Esophagus mucosa (tissue), 1 donor: ENCODE measurements at regions not wholly inside any gene's neighbourhood (a gene's known extent, or its start where the extent isn't known, plus 50 kb on each side); places are given as distances from the start of the nearest gene placed in this dataset.

ENCODE experiments used
- ATAC-seq: fragments of 200-7000 bp; cut with Tn5 transposase; one replicate; pipeline ENCODE4 v1.9.1; 2020
- donor health status: DM: yes; HTN: yes; CAD: no.

DNA sequence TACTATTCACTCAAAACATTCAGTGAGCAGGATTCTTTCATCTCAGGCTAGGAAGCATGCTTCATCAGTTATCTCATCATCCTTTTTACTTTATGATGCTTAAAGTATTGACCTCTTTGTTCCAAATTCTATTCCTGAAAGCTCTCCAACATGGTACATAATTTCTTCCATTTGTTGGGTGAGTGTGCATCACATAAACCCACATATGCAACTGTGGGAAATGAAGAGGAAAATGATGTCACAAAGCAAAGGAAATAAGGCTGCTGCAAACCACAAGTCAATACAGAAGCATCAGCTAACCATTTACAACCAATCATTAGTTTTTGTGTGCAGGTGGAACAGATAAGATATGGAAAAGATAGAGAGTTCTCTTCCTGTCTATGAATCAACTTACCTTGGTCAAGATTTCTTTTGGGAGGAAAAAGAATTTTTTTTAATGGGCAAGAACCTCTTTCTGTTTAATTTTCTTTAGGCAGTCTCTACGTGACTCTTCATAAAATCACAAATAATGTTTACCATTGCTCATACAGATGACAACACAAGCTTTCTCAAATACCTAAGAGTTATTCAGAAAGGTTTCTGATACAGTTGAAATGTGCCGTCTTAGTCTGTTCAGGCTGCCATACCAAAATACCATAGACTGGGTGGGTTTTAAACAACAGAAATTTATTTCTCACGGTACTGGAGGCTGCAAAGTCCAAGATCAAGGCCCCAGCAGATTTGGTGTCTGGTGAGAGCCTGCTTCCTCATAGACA, 259.9 kb downstream of the ADGRG6 start:
- ATAC-seq: no peak

GRCh38 chr6:142562865-142563264, 261.1 kb downstream of the ADGRG6 start:
- no peak for ATAC-seq

GRCh38 chr6:142566628-142567396, 265.0 kb downstream of the ADGRG6 start:
- ATAC-seq: peak; percentile 77

GRCh38 chr6:142567461-142567860, 265.7 kb downstream of the ADGRG6 start:
- no peak for ATAC-seq

- ATAC-seq: no peak
These were observed 267.2 kb downstream of the ADGRG6 start for GRCh38 chr6:142568857-142569597.

DNA sequence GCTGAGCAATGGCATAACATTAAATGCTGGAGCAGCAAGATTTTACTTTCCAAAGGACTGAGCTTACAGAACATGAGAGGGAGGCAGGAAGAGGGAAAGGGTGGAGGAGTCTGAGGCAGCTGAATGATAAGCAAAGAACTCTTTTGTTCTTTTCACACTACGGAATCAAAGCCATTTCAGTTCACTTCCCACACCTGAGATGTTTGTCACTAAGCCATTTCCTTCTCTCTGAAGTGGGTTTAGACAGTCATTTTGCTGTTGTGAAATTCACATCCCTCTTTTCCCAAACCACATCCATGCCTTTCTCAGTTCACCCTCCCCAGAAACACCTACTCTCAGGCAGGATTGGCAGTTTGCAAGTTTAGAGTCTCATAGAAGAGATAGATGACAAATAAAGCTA, 267.9 kb downstream of the ADGRG6 start:
- ATAC-seq: no peak

GRCh38 chr6:142570221-142570671, 268.4 kb downstream of the ADGRG6 start:
- peak; percentile 32 for ATAC-seq

- no peak for ATAC-seq
These were observed 291.1 kb downstream of the ADGRG6 start for GRCh38 chr6:142592876-142593275.

DNA sequence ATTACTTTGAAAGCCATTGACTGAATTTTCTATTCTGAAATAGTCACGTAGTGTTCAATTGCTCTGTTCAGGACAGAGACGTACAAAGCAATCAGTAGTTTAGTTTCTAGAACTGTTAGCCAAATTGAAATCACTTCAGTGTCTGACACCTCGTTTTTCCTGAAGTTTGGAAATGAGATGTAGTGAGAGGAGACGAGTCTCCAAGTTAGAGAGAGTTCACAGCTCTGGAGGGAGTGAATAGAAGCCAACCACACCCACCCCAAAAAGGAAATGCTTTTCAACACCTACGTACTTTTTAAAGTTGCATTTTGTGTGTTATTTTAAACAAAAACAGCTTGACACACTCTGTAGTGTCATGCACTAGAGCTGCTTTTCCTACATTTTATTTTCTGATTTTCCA, 296.0 kb downstream of the ADGRG6 start:
- no peak for ATAC-seq

DNA sequence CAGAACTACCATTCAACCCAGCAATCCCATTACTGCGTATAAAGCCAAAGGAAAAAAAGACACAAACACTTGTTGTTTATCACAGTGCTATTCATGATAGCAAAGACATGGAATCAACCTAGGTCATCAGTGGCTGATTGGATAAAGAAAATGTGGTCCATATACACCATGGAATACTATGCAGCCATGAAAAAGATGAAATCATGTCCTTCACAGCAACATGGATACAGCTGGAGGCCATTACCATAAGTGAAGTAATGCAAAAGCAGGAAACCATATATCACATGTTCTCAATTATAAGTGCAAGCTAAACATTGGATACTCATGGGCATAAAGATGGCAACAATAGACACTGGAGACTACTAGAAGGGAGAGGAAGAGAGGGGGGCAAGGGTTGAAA, 299.6 kb downstream of the ADGRG6 start:
- ATAC-seq: no peak

GRCh38 chr6:142602972-142603371, 301.2 kb downstream of the ADGRG6 start:
- no peak for ATAC-seq

DNA sequence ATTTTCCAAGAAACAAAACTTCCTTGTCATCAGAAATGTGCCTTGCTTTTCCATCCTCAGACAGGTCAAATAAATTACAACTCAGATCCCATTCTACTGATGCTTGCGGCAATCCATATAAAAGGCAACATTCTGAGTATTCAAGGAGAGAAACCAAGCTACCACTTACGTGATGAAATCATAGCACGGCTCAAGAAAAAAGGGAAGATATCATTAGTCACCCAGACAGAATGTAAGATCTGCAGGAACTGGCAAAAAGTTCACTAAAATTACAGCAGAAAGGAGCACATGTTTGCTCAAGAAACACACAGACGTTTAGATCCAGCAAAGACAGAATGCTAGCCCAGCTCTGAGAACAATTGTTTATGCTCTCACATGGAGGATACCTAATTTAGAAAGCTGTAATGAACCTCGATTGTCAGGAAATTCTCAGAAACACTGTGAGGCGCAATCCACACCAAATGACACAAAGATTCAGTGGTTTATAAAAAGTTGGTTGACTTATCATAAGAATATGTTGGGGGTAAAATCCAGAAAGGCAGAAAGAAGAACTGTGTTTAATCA, 304.2 kb downstream of the ADGRG6 start:
- no peak for ATAC-seq

DNA sequence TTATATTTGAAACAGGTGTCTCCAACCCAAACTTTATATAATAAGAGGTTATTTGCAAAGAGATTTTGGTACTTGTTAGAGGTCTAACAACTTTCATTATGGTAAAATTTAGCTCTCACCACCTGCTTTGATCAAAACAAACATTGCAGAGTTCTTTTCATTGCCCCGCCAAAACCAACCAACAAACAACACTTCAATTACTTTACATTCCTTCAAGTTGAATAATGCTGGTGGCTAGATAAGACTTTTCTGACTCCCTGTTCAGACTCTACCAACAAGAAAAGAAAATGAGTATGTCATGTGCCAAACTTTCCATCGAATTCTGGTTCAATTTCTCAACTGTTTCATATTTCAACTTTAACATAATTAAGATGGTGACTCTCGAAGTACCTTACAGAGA, 311.1 kb downstream of the ADGRG6 start:
- ATAC-seq: no peak

DNA sequence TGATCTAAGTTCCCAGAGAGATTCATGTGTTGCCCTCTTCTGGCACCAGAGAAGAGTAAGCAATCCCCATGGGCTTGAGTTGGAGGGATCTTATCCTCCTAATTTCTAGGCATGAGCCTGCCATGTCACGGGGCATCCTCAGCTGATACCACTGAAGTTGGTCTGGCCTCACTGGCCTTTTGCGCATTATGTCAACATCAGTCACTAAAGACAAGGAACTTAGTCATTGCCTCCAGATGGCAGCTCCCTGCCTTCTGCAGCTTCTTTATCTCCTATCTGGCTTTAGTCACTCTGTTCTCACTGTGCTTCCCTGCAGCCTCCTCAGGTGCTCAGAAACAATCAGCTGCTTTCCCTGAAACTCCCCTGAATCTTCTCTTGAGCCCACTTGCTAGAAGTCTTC, 312.2 kb downstream of the ADGRG6 start:
- no peak for ATAC-seq

DNA sequence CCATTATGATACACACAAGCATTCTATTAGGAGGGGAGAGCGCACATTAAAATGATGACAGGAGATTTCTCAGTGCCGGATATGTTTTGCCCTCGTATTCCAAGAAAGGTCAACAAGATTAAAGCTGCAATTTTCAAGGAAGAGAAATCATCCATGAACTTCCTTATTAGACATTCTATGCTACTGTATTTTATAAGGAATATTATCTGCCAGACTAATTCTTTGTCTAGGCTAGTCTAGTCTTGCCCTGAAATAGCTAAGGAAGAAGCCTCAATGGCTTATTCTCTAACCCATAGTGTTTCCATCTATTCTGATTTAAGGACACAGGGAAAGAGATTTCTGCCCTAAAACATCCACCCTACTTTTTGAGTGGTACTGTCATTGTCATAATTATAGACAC, 315.4 kb downstream of the ADGRG6 start:
- ATAC-seq: no peak

DNA sequence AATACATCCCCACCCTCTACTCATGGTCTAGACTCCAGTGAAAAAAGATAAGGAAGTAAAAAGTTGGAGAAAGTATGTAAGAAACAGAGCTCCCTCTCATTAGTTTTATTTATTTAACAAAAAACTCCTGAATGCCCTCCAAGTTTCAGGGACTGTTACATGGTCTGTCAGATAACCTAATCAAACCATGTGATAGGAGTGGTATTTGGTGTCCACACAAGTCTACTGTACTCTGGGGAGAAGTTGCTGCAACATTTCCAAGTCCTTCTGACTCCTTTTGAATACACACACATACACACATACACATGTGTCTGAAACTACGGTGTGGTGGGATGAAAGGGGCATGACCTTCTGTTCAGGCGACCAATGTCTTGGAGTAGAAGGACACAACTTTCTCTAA, 320.0 kb downstream of the ADGRG6 start:
- no peak for ATAC-seq

DNA sequence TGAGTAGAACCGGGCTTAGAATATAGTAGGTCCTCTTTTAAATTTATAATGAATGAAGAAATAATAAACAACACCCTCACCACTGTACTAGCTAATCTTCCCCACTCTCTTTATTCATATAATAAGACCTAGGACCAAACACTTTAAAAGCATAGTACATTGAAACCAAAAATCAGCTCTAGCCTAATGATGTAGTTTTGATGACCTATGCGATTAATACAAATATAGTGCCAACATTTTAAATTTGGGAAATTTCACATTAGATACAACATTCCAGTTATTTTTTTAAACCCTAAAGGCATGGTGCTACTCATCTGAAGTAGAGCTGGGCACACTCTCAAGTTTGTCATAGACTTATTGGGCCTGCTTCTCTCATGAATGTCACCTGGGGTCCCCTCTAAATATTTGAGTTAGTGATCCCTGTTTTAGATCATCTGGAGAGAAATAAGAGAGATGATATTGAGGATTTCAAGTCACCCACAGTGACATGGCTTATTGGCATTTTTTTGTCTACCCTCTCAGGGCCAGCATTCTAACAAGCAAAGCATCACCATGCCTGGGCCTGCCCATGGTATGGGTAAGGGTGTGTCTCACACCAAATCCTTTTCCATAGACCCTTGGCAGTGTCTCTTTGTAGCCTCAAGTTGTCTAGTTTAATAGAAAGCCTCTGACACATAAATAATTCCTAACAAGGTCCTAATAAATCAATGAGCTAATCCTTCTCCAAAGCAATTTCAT, 319.8 kb downstream of the HIVEP2 start:
- no peak for ATAC-seq

DNA sequence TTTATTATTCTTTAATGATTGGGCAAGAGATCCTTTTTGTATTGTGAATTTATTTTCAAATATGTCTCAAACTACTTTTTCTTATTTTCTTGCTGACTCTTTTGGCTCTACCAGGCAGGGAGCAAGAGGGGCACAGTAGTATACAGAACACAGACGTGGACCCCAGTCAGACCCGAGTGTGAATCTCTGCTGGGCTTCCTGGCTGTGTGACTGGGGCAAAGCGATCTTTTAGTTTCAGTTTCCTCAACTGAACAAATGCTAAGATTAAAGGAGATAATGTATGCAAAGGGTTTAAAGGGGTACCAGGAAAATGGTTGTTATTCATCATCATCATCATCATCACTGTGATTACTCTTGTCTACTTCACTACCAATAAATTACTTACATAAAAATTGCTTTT, 317.5 kb downstream of the HIVEP2 start:
- no peak for ATAC-seq

GRCh38 chr6:142631517-142632385, 313.2 kb downstream of the HIVEP2 start:
- ATAC-seq: no peak

GRCh38 chr6:142633317-142633716, 311.7 kb downstream of the HIVEP2 start:
- ATAC-seq: no peak

- ATAC-seq: no peak
These were observed 309.8 kb downstream of the HIVEP2 start for GRCh38 chr6:142635130-142635529.
